ENCODE measurements at regions not wholly inside any gene's neighbourhood (a gene's known extent, or its start where the extent isn't known, plus 50 kb on each side); places are given as distances from the start of the nearest gene placed in this dataset.

DNA sequence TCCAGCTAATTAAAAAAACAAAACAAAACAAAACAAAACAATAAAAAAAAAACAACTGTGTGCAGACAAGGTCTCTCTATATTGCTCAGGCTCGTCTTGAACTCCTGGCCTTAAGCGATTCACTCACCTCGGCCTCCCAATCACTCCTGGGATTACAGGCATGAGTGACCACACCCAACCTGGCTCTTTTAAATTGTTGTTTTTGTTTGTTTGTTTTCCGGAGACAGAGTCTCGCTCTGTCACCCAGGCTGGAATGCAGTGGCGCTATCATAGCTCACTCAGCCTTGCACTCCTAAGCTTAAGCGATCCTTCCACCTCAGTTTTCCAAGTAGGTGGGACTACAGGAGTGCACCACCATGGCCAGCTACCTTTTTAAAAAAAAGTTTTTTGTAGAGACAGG lies 201.6 kb downstream of the EN1 start:
- no peak overlapping the region for H3K4me3 Mint-ChIP-seq
- no peaks in the 10 kb centered on the region for H3K4me1 Mint-ChIP-seq
- H3K9me3 Mint-ChIP-seq (ENCODE audit: low read depth) = peaks cover 3% of the 10 kb centered on the region
- ChIA-PET POLR2A (no interaction called here), CTCF (interaction anchor here (1.0 kb wide), 1 partner anchor 111 kb away, joined by 3 read pairs; no protein-coding TSS in a partner anchor)
- intact Hi-C loops (cut with DNase I, micrococcal nuclease) = no loop called here
- peaks cover 11% of the 10 kb centered on the region for H3K27me3 Mint-ChIP-seq
- DNase-seq = no peak
- no peak for ATAC-seq
- no peaks in the 10 kb centered on the region for H3K36me3 Mint-ChIP-seq (ENCODE audit: low read depth)
- H3K27ac Mint-ChIP-seq = no peak overlapping the region

GRCh38 chr2:118644190-118644589 lies 203.3 kb downstream of the EN1 start:
- no peaks in the 10 kb centered on the region for H3K9me3 Mint-ChIP-seq (ENCODE audit: low read depth)
- POLR2A ChIA-PET = no interaction called here
- DNase-seq = no peak
- H3K27ac Mint-ChIP-seq = no peak overlapping the region
- peaks cover 7% of the 10 kb centered on the region for H3K27me3 Mint-ChIP-seq
- intact Hi-C loops (cut with DNase I, micrococcal nuclease) = no loop called here
- no peaks in the 10 kb centered on the region for H3K36me3 Mint-ChIP-seq (ENCODE audit: low read depth)
- no peaks in the 10 kb centered on the region for H3K4me1 Mint-ChIP-seq
- CTCF ChIA-PET = no interaction called here
- ATAC-seq = no peak
- H3K4me3 Mint-ChIP-seq = no peak overlapping the region

- no peaks in the 10 kb centered on the region for H3K36me3 Mint-ChIP-seq (ENCODE audit: low read depth)
- no peaks in the 10 kb centered on the region for H3K9me3 Mint-ChIP-seq (ENCODE audit: low read depth)
- intact Hi-C loops (cut with DNase I, micrococcal nuclease) = no loop called here
- DNase-seq (no peak), ATAC-seq (no peak)
- H3K27me3 Mint-ChIP-seq = peaks cover 5% of the 10 kb centered on the region
- H3K27ac Mint-ChIP-seq = no peak overlapping the region
- ChIA-PET POLR2A (no interaction called here), CTCF (no interaction called here)
- H3K4me1 Mint-ChIP-seq = no peaks in the 10 kb centered on the region
- no peak overlapping the region for H3K4me3 Mint-ChIP-seq
These were observed 204.2 kb downstream of the EN1 start for GRCh38 chr2:118643294-118643693.

GRCh38 chr2:118642501-118642900 lies 204.9 kb downstream of the EN1 start:
- CTCF ChIA-PET = no interaction called here
- H3K36me3 Mint-ChIP-seq (ENCODE audit: low read depth) = no peaks in the 10 kb centered on the region
- POLR2A ChIA-PET = no interaction called here
- H3K27me3 Mint-ChIP-seq = peaks cover 5% of the 10 kb centered on the region
- ATAC-seq (no peak), DNase-seq (no peak)
- H3K4me3 Mint-ChIP-seq = no peak overlapping the region
- H3K4me1 Mint-ChIP-seq = no peaks in the 10 kb centered on the region
- intact Hi-C loops (cut with DNase I, micrococcal nuclease) = no loop called here
- H3K27ac Mint-ChIP-seq = no peak overlapping the region
- H3K9me3 Mint-ChIP-seq (ENCODE audit: low read depth) = no peaks in the 10 kb centered on the region

- Mint-ChIP-seq H3K9me3 (ENCODE audit: low read depth) (no peaks in the 10 kb centered on the region), H3K4me3 (no peak overlapping the region), H3K4me1 (no peaks in the 10 kb centered on the region), H3K36me3 (ENCODE audit: low read depth) (no peaks in the 10 kb centered on the region), H3K27me3 (peaks cover 5% of the 10 kb centered on the region), H3K27ac (no peak overlapping the region)
- POLR2A ChIA-PET = no interaction called here
- CTCF ChIA-PET = no interaction called here
- intact Hi-C loops (cut with DNase I, micrococcal nuclease) = no loop called here
- DNase-seq (no peak), ATAC-seq (no peak)
These were observed 205.7 kb downstream of the EN1 start for GRCh38 chr2:118641711-118642110.

- H3K4me1 Mint-ChIP-seq = no peaks in the 10 kb centered on the region
- ATAC-seq = no peak
- no peak overlapping the region for H3K27ac Mint-ChIP-seq
- ChIA-PET CTCF (no interaction called here), POLR2A (no interaction called here)
- peaks cover 6% of the 10 kb centered on the region for H3K27me3 Mint-ChIP-seq
- intact Hi-C loops (cut with DNase I, micrococcal nuclease) = no loop called here
- no peak overlapping the region for H3K4me3 Mint-ChIP-seq
- H3K36me3 Mint-ChIP-seq (ENCODE audit: low read depth) = no peaks in the 10 kb centered on the region
- no peak for DNase-seq
- no peaks in the 10 kb centered on the region for H3K9me3 Mint-ChIP-seq (ENCODE audit: low read depth)
These were observed 208.1 kb downstream of the EN1 start for GRCh38 chr2:118639371-118639770.

GRCh38 chr2:118638453-118638852 lies 209.0 kb downstream of the EN1 start:
- Mint-ChIP-seq H3K4me3 (no peak overlapping the region), H3K27me3 (peaks cover 2% of the 10 kb centered on the region), H3K36me3 (ENCODE audit: low read depth) (no peaks in the 10 kb centered on the region), H3K4me1 (no peaks in the 10 kb centered on the region), H3K9me3 (ENCODE audit: low read depth) (no peaks in the 10 kb centered on the region), H3K27ac (no peak overlapping the region)
- ChIA-PET POLR2A (no interaction called here), CTCF (no interaction called here)
- intact Hi-C loops (cut with DNase I, micrococcal nuclease) = no loop called here
- DNase-seq = no peak
- no peak for ATAC-seq

DNA sequence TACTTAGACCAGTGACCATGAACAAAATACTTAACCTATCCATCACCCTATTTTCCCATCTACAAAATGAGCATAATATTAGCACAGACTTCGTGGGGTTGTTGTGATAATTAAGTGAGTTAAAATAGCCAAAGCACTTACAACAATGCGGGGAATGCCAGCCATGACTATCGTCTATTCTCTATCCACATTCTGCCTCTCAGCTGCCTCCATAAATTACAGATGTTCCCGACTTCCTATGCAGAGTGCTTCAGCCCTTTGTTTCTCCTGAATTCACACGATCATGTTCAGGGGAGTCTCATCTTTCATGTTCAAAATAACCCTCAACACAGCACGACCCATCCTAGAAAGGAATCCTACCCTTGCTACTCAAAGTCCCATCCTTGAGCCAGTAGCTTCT lies 211.6 kb downstream of the EN1 start:
- Mint-ChIP-seq H3K4me1 (no peaks in the 10 kb centered on the region), H3K9me3 (ENCODE audit: low read depth) (no peaks in the 10 kb centered on the region), H3K27me3 (peaks cover 4% of the 10 kb centered on the region), H3K4me3 (no peak overlapping the region), H3K36me3 (ENCODE audit: low read depth) (no peaks in the 10 kb centered on the region), H3K27ac (no peak overlapping the region)
- intact Hi-C loops (cut with DNase I, micrococcal nuclease) = no loop called here
- ChIA-PET POLR2A (no interaction called here), CTCF (no interaction called here)
- ATAC-seq (no peak), DNase-seq (no peak)

DNA sequence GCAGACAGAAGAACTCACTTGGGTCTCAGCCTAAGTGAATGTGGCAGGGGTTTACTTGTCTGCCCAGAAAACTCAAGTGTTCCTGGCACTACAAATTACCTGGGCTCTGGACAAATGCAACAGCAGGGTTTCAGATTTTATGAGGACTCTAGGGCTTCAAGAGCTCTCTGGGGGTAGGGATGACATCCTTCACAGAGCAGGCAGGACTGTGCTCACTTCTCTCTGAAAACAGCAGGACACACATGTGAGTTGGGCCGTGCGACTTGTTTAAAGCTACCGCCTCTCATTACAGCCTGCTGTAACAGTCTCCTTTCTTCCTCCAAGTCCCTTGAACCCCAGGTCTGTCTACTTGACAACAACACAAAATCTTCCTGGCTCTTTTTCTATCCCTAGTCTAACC lies 212.6 kb downstream of the EN1 start:
- DNase-seq = no peak
- intact Hi-C loops (cut with DNase I, micrococcal nuclease) = no loop called here
- H3K27ac Mint-ChIP-seq = no peak overlapping the region
- no peak for ATAC-seq
- H3K4me3 Mint-ChIP-seq = no peak overlapping the region
- no peaks in the 10 kb centered on the region for H3K9me3 Mint-ChIP-seq (ENCODE audit: low read depth)
- ChIA-PET CTCF (no interaction called here), POLR2A (no interaction called here)
- peaks cover 4% of the 10 kb centered on the region for H3K27me3 Mint-ChIP-seq
- H3K4me1 Mint-ChIP-seq = no peaks in the 10 kb centered on the region
- no peaks in the 10 kb centered on the region for H3K36me3 Mint-ChIP-seq (ENCODE audit: low read depth)

DNA sequence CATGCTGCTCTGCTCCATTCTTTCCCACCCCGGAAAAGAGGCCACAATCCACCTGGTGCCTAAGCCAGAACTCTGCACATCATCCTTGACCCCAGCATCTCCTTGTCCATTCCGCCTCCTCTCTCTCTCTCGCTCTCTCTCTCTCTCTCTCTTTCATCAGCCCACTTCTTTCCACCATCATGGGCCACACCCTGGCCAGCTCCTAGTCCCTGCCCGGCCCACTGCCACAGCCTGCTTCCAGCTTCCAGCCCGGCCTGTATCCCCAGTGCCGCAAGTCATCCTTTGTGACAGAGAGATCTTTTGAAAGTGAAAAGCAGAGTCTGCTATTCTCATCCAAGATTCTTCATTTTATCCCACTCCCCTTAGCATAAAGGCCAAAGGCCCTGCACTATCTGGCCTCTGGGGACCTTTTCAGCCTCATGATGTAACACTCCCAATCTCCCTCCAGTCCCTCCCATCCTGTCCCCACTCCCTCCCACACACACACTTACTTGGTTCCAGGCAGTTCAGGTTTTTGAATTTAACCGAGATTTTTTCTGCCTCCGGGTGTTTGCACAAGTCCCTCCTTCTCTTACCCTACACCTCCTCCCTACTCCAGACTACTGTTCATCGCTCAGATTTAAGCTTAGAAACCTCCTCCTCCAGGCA lies 214.0 kb downstream of the EN1 start:
- Mint-ChIP-seq H3K27me3 (peaks cover 4% of the 10 kb centered on the region), H3K27ac (no peak overlapping the region), H3K4me1 (no peaks in the 10 kb centered on the region), H3K9me3 (ENCODE audit: low read depth) (no peaks in the 10 kb centered on the region), H3K4me3 (no peak overlapping the region), H3K36me3 (ENCODE audit: low read depth) (no peaks in the 10 kb centered on the region)
- ChIA-PET CTCF (no interaction called here), POLR2A (no interaction called here)
- DNase-seq = no peak
- ATAC-seq = no peak
- intact Hi-C loops (cut with DNase I, micrococcal nuclease) = no loop called here

DNA sequence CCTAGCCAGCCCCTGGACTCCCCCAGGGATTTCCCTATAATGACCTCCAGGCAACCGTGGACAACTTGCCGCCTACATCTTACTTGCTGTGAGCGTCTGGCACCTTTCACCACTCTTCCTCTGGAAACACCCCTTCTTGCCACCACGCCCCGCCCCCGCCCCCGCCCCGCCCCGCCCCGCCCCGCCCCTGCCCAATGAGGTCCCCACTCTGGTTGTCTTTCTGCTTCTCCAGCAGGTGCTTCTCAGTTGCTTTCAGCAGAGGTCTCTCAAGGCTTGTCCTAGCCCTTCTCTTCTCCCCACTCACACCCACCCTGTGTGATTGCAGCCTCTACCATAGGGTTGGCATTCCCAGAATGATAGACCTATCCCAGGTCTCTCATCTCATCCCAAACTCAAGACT lies 214.5 kb downstream of the EN1 start:
- no peak for DNase-seq
- H3K27me3 Mint-ChIP-seq = peaks cover 4% of the 10 kb centered on the region
- no peak overlapping the region for H3K4me3 Mint-ChIP-seq
- ATAC-seq = no peak
- H3K36me3 Mint-ChIP-seq (ENCODE audit: low read depth) = no peaks in the 10 kb centered on the region
- ChIA-PET POLR2A (no interaction called here), CTCF (no interaction called here)
- intact Hi-C loops (cut with DNase I, micrococcal nuclease) = no loop called here
- H3K27ac Mint-ChIP-seq = no peak overlapping the region
- no peaks in the 10 kb centered on the region for H3K4me1 Mint-ChIP-seq
- no peaks in the 10 kb centered on the region for H3K9me3 Mint-ChIP-seq (ENCODE audit: low read depth)

DNA sequence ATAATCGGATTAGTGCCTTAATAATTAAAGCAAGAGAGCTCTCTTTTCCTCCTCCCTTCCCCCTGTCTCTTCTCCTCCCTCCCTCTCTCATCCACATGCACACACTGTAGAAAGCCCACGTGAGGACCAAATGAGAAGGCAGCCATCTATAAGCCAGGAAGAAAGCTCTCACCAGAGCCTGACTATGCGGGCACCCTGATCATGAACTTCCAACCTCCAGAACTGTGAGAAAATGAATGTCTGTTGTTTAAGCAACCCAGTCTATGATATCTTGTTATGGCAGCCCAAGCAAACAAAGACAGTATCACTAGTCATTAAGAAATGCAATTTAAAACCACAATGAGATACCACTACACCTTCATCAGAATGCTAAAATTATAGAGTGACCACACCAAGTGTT lies 220.3 kb downstream of the EN1 start:
- no peak overlapping the region for H3K4me3 Mint-ChIP-seq

DNA sequence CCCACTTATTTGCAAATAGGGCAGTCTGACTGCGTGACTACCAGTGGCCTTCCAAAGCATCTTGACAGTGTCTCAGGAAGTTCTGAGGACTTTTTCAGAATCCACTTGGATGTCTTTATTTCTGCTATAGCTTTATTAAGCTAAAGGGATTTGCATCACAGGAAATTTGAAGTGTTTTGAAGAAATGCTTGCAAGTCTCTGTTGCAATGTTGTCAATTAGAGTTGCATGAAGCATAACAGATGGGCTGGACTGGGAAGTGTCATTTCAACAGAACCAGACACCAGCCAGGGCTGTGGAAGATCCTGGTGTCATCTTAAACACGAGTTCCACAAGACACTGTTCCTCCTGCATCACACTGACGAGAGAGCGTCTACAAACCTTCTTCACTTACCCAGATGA lies 224.5 kb downstream of the EN1 start:
- ChIA-PET CTCF (no interaction called here), POLR2A (no interaction called here)
- H3K36me3 Mint-ChIP-seq (ENCODE audit: low read depth) = no peaks in the 10 kb centered on the region
- no peak overlapping the region for H3K4me3 Mint-ChIP-seq
- peaks cover 2% of the 10 kb centered on the region for H3K9me3 Mint-ChIP-seq (ENCODE audit: low read depth)
- H3K4me1 Mint-ChIP-seq = no peaks in the 10 kb centered on the region
- intact Hi-C loops (cut with DNase I, micrococcal nuclease) = no loop called here
- ATAC-seq = no peak
- DNase-seq = no peak
- H3K27ac Mint-ChIP-seq = no peak overlapping the region
- H3K27me3 Mint-ChIP-seq = peaks cover 7% of the 10 kb centered on the region

More for the DNA sequence above, 220.3 kb downstream of the EN1 start:
- H3K4me1 Mint-ChIP-seq = no peaks in the 10 kb centered on the region
- peaks cover 6% of the 10 kb centered on the region for H3K27me3 Mint-ChIP-seq
- H3K9me3 Mint-ChIP-seq (ENCODE audit: low read depth) = peaks cover 2% of the 10 kb centered on the region
- intact Hi-C loops (cut with DNase I, micrococcal nuclease) = no loop called here
- DNase-seq (no peak), ATAC-seq (no peak)
- no peak overlapping the region for H3K27ac Mint-ChIP-seq
- ChIA-PET CTCF (no interaction called here), POLR2A (no interaction called here)
- H3K36me3 Mint-ChIP-seq (ENCODE audit: low read depth) = no peaks in the 10 kb centered on the region

Data from activated CD4-positive, alpha-beta T cell treated with anti-CD3 and anti-CD28 coated beads for 36 hours (primary cell).